HEK293 (cell line): ENCODE measurements at regions not wholly inside any gene's neighbourhood (a gene's known extent, or its start where the extent isn't known, plus 50 kb on each side); places are given as distances from the start of the nearest gene placed in this dataset.

Experiments
- CTCF ChIA-PET: fragments of 350-600 bp; formaldehyde crosslinking; extraction: SDS; loops from one replicate; lab custom pipeline; 2021; ENCODE audit warnings: antibody characterized with exemption; lab: Yijun Ruan, JAX
- POLR2A ChIA-PET: fragments of 300-600 bp; formaldehyde crosslinking; extraction: SDS; loops from one replicate; lab custom pipeline; 2020; ENCODE audit warnings: antibody characterized with exemption, inconsistent platforms; lab: Yijun Ruan, JAX
- H3K27ac ChIP-seq: fragments of 200-500 bp; sonication (Bioruptor generic); 2 replicates; pipeline ENCODE4 v1.5.1; 2014; ENCODE audit warnings: low read depth, low read length, control low read depth, inconsistent platforms; ENCODE audit errors: extremely low read depth
- H3K36me3 ChIP-seq, 2 experiments: fragments of 200-500 bp in 1 of 2; sonication (Bioruptor generic) in 1 of 2; 1 replicate in 1 of 2; 2 replicates in 1 of 2; pipeline ENCODE4 v1.5.1; 2014 to 2017; ENCODE audit warnings: inconsistent platforms in 2 of 2, low read length in 2 of 2; ENCODE audit not compliant: control insufficient read depth in 2 of 2, insufficient read depth in 1 of 2
- H3K4me1 ChIP-seq: fragments of 200-500 bp; sonication (Bioruptor generic); 2 replicates; pipeline ENCODE4 v1.5.1; 2014; ENCODE audit warnings: mild to moderate bottlenecking, low read length, inconsistent platforms; ENCODE audit not compliant: control insufficient read depth, insufficient read depth
- H3K4me3 ChIP-seq: 2 replicates; pipeline ENCODE4 v1.5.1; 2011; ENCODE audit warnings: low read depth, mild to moderate bottlenecking, control low read depth, low read length, moderate library complexity
- H3K9me3 ChIP-seq: fragments of 200-500 bp; sonication (Bioruptor generic); 2 replicates; pipeline ENCODE4 v1.5.1; 2014; ENCODE audit warnings: low read depth, low read length, inconsistent platforms; ENCODE audit not compliant: control insufficient read depth, insufficient read depth
- FEZF1 ChIP-seq: fragments of 450-650 bp; formaldehyde crosslinking; IDR thresholded peaks from 2 replicates; pipeline ENCODE4 v1.5.1; 2016; ENCODE audit warnings: missing biosample characterization, missing genetic modification characterization
- MEIS1 ChIP-seq: sonication (generic); formaldehyde crosslinking; IDR thresholded peaks from 2 replicates; pipeline ENCODE4 v1.8.1; 2022; ENCODE audit warnings: missing genetic modification reagents, mild to moderate bottlenecking, borderline replicate concordance
- MZF1 ChIP-seq: fragments of 450-650 bp; formaldehyde crosslinking; IDR thresholded peaks from 2 replicates; pipeline ENCODE4 v1.5.1; 2017; ENCODE audit warnings: missing biosample characterization, missing genetic modification characterization, borderline replicate concordance
- WT1 ChIP-seq: fragments of 450-650 bp; formaldehyde crosslinking; IDR thresholded peaks from 2 replicates; pipeline ENCODE4 v1.5.1; 2016; ENCODE audit warnings: missing biosample characterization, missing genetic modification characterization
- ZBTB8A ChIP-seq: fragments of 450-650 bp; formaldehyde crosslinking; IDR thresholded peaks from 2 replicates; pipeline ENCODE4 v1.5.1; 2016; ENCODE audit warnings: missing biosample characterization, missing genetic modification characterization
- ZFHX2 ChIP-seq: fragments of 450-650 bp; formaldehyde crosslinking; conservative IDR thresholded peaks from 2 replicates; pipeline ENCODE4 v1.5.1; 2016; ENCODE audit warnings: missing biosample characterization, missing genetic modification characterization
- ZFP69B ChIP-seq: fragments of 450-650 bp; formaldehyde crosslinking; IDR thresholded peaks from 2 replicates; pipeline ENCODE4 v1.5.1; 2016; ENCODE audit warnings: missing biosample characterization, missing genetic modification characterization
- ZNF248 ChIP-seq: fragments of 450-650 bp; formaldehyde crosslinking; IDR thresholded peaks from 2 replicates; pipeline ENCODE4 v1.5.1; 2017; ENCODE audit warnings: missing biosample characterization, missing genetic modification characterization
- ZNF335 ChIP-seq: fragments of 450-650 bp; formaldehyde crosslinking; conservative IDR thresholded peaks from 2 replicates; pipeline ENCODE4 v1.5.1; 2016; ENCODE audit warnings: missing biosample characterization, missing genetic modification characterization
- ZNF341 ChIP-seq: fragments of 450-650 bp; formaldehyde crosslinking; IDR thresholded peaks from 2 replicates; pipeline ENCODE4; 2016; ENCODE audit warnings: low read depth, missing biosample characterization, missing genetic modification characterization
- ZNF354C ChIP-seq: fragments of 450-650 bp; formaldehyde crosslinking; IDR thresholded peaks from 2 replicates; pipeline ENCODE4 v1.5.1; 2016; ENCODE audit warnings: missing biosample characterization, missing genetic modification characterization, low read depth, borderline replicate concordance
- ZNF362 ChIP-seq: fragments of 450-650 bp; formaldehyde crosslinking; IDR thresholded peaks from 2 replicates; pipeline ENCODE4 v1.5.1; 2016; ENCODE audit warnings: missing biosample characterization, missing genetic modification characterization
- ZNF366 ChIP-seq: fragments of 450-650 bp; formaldehyde crosslinking; conservative IDR thresholded peaks from 2 replicates; pipeline ENCODE4 v1.5.1; 2016; ENCODE audit warnings: missing biosample characterization, missing genetic modification characterization
- ZNF571 ChIP-seq: fragments of 450-650 bp; formaldehyde crosslinking; IDR thresholded peaks from 2 replicates; pipeline ENCODE4 v1.5.0; 2017; ENCODE audit warnings: missing biosample characterization, missing genetic modification characterization
- ZNF600 ChIP-seq: fragments of 450-650 bp; formaldehyde crosslinking; IDR thresholded peaks from 2 replicates; pipeline ENCODE4 v1.5.1; 2016; ENCODE audit warnings: missing biosample characterization, missing genetic modification characterization
- ZNF830 ChIP-seq: fragments of 450-650 bp; IDR thresholded peaks from 2 replicates; pipeline ENCODE4 v1.5.0; 2018; ENCODE audit warnings: missing biosample characterization, missing genetic modification characterization, low read depth, mild to moderate bottlenecking, moderate library complexity
- TF ChIP-seq, protein P1 (sequence below): fragments of 450-650 bp; formaldehyde crosslinking; conservative IDR thresholded peaks from 2 replicates; pipeline ENCODE4 v1.5.1; 2016; ENCODE audit warnings: low read depth, missing biosample characterization, missing genetic modification characterization
- TF ChIP-seq, protein P2 (sequence below): fragments of 450-650 bp; formaldehyde crosslinking; IDR thresholded peaks from 2 replicates; pipeline ENCODE4 v1.5.1; 2017; ENCODE audit warnings: missing biosample characterization, missing genetic modification characterization
- TF ChIP-seq, protein P3 (sequence below): fragments of 450-650 bp; IDR thresholded peaks from 2 replicates; pipeline ENCODE4 v1.5.1; 2018; ENCODE audit warnings: missing biosample characterization, missing genetic modification characterization
- TF ChIP-seq, protein P4 (sequence below): fragments of 450-650 bp; formaldehyde crosslinking; optimal IDR thresholded peaks from 2 replicates; pipeline ENCODE3; 2016; ENCODE audit warnings: missing biosample characterization, mild to moderate bottlenecking, missing genetic modification characterization

GRCh38 chr2:37447446-37447845, 103.0 kb downstream of the QPCT start:
- peaks cover 8% of the 10 kb centered on the region for H3K4me1 ChIP-seq
- no peak overlapping the region for H3K27ac ChIP-seq
- TF ChIP-seq, protein P1, sequence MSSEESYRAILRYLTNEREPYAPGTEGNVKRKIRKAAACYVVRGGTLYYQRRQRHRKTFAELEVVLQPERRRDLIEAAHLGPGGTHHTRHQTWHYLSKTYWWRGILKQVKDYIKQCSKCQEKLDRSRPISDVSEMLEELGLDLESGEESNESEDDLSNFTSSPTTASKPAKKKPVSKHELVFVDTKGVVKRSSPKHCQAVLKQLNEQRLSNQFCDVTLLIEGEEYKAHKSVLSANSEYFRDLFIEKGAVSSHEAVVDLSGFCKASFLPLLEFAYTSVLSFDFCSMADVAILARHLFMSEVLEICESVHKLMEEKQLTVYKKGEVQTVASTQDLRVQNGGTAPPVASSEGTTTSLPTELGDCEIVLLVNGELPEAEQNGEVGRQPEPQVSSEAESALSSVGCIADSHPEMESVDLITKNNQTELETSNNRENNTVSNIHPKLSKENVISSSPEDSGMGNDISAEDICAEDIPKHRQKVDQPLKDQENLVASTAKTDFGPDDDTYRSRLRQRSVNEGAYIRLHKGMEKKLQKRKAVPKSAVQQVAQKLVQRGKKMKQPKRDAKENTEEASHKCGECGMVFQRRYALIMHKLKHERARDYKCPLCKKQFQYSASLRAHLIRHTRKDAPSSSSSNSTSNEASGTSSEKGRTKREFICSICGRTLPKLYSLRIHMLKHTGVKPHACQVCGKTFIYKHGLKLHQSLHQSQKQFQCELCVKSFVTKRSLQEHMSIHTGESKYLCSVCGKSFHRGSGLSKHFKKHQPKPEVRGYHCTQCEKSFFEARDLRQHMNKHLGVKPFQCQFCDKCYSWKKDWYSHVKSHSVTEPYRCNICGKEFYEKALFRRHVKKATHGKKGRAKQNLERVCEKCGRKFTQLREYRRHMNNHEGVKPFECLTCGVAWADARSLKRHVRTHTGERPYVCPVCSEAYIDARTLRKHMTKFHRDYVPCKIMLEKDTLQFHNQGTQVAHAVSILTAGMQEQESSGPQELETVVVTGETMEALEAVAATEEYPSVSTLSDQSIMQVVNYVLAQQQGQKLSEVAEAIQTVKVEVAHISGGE (tag by site-specific recombination) = no peak
- TF ChIP-seq ZNF571 (tag by site-specific recombination) (no peak), ZNF248 (tag by site-specific recombination) (no peak)
- TF ChIP-seq, all 188 proteins: peak for 0
- POLR2A ChIA-PET = interaction anchor here (1.3 kb wide), 1 partner anchor 25 kb away, joined by 3 read pairs; no protein-coding TSS in a partner anchor
- CTCF ChIA-PET = interaction anchor here (1.0 to 2.6 kb wide), 2 partner anchors 33 kb away, joined by 3 to 14 read pairs; no protein-coding TSS in a partner anchor
- H3K36me3 ChIP-seq = no peaks in the 10 kb centered on the region
- no peak overlapping the region for H3K4me3 ChIP-seq
- no peaks in the 10 kb centered on the region for H3K9me3 ChIP-seq

DNA sequence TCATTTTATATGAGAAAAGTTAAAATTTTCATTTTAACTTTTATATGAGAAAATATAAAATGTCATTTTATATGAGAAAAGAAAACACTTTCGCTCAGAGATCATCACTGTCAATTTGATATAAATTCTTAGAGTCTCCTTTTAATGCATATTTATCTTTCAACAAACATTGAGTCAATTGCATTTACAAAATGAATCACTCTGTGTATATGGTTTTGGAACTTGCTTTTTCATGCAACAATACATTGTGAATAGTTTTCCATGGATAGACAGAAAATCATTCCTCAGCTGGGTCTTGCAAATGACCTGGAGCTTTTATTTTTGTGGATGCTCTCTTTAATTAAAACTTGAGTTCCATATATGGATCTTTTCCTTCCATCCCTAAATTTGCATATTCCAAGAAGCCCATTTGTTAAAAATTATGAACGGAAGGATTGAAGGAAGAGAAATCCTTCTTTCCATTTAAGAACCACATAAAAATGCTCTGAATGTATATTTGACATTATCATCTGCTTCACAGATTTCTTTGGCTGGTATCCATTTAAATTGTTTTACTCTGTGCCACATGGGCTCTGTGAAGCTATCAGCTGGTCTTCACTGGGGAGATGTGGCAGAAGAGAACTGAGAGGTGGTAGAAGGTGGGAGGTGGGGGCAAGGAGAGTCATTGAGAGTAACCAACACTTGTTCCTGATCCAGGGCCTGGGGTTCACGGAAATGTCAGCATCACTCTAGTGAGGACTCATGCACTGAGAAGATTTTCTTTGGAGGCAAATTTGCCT, 104.1 kb downstream of the QPCT start:
- ChIA-PET CTCF (interaction anchor here (0.7 to 1.0 kb wide), 2 partner anchors 32 to 390 kb away, joined by 3 read pairs; no protein-coding TSS in a partner anchor), POLR2A (interaction anchor here (1.3 kb wide), 1 partner anchor 24 kb away, joined by 3 read pairs; no protein-coding TSS in a partner anchor)
- Histone ChIP-seq H3K4me3 (no peak overlapping the region), H3K4me1 (peaks cover 8% of the 10 kb centered on the region), H3K9me3 (no peaks in the 10 kb centered on the region), H3K36me3 (no peaks in the 10 kb centered on the region), H3K27ac (no peak overlapping the region)
- TF ChIP-seq ZNF341 (tag by site-specific recombination) = no peak
- no peak for TF ChIP-seq ZNF354C (tag by site-specific recombination)
- no peak for TF ChIP-seq ZFP69B (tag by site-specific recombination)

- ChIA-PET CTCF (interaction anchor here (0.5 kb wide), 1 partner anchor 320 kb away, joined by 4 read pairs; no protein-coding TSS in a partner anchor), POLR2A (interaction anchor here (0.7 to 0.8 kb wide), 2 partner anchors 31 to 1060 kb away, joined by 3 read pairs; no protein-coding TSS in a partner anchor)
- Histone ChIP-seq H3K36me3 (no peaks in the 10 kb centered on the region), H3K9me3 (no peaks in the 10 kb centered on the region), H3K27ac (no peak overlapping the region; the same call in 1 of the 2 replicates), H3K4me3 (no peak overlapping the region), H3K4me1 (peaks cover 8% of the 10 kb centered on the region)
- TF ChIP-seq, protein P2, sequence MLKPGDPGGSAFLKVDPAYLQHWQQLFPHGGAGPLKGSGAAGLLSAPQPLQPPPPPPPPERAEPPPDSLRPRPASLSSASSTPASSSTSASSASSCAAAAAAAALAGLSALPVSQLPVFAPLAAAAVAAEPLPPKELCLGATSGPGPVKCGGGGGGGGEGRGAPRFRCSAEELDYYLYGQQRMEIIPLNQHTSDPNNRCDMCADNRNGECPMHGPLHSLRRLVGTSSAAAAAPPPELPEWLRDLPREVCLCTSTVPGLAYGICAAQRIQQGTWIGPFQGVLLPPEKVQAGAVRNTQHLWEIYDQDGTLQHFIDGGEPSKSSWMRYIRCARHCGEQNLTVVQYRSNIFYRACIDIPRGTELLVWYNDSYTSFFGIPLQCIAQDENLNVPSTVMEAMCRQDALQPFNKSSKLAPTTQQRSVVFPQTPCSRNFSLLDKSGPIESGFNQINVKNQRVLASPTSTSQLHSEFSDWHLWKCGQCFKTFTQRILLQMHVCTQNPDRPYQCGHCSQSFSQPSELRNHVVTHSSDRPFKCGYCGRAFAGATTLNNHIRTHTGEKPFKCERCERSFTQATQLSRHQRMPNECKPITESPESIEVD = no peak
- no peak for TF ChIP-seq MZF1
- TF ChIP-seq MEIS1 (CRISPR knock-in tag) = no peak
- TF ChIP-seq ZNF600 (tag by site-specific recombination) = no peak
- no peak for TF ChIP-seq ZNF366
- peak; percentile 23; the same call in 1 of the 2 replicates for TF ChIP-seq ZNF362 (tag by site-specific recombination)
- TF ChIP-seq FEZF1 (tag by site-specific recombination) = 0 out of 2 replicates have a peak, but pooled peaks have one; percentile 9
- TF ChIP-seq, protein P3, sequence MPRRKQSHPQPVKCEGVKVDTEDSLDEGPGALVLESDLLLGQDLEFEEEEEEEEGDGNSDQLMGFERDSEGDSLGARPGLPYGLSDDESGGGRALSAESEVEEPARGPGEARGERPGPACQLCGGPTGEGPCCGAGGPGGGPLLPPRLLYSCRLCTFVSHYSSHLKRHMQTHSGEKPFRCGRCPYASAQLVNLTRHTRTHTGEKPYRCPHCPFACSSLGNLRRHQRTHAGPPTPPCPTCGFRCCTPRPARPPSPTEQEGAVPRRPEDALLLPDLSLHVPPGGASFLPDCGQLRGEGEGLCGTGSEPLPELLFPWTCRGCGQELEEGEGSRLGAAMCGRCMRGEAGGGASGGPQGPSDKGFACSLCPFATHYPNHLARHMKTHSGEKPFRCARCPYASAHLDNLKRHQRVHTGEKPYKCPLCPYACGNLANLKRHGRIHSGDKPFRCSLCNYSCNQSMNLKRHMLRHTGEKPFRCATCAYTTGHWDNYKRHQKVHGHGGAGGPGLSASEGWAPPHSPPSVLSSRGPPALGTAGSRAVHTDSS (tag by site-specific recombination) = no peak
- peak; percentile 82 for TF ChIP-seq ZFHX2 (tag by site-specific recombination)
- no peak for TF ChIP-seq ZNF830 (tag by site-specific recombination)
- TF ChIP-seq, protein P4, sequence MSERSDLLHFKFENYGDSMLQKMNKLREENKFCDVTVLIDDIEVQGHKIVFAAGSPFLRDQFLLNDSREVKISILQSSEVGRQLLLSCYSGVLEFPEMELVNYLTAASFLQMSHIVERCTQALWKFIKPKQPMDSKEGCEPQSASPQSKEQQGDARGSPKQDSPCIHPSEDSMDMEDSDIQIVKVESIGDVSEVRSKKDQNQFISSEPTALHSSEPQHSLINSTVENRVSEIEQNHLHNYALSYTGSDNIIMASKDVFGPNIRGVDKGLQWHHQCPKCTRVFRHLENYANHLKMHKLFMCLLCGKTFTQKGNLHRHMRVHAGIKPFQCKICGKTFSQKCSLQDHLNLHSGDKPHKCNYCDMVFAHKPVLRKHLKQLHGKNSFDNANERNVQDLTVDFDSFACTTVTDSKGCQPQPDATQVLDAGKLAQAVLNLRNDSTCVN = no peak
- no peak for TF ChIP-seq ZBTB8A (tag by site-specific recombination)
- peak; percentile 67 for TF ChIP-seq ZNF335 (tag by site-specific recombination)
- TF ChIP-seq WT1 = peak; percentile 42; the same call in 1 of the 2 replicates
These were observed 105.4 kb downstream of the QPCT start for GRCh38 chr2:37449761-37450296.
